ENCODE measurements at regions not wholly inside any gene's neighbourhood (a gene's known extent, or its start where the extent isn't known, plus 50 kb on each side); places are given as distances from the start of the nearest gene placed in this dataset.

GRCh38 chr20:40307997-40308396 lies 381.0 kb downstream of the MAFB start:
- ATAC-seq (no peak), DNase-seq (no peak)
- CTCF ChIA-PET: no interaction called here
- H3K4me3 Mint-ChIP-seq: no peak overlapping the region
- no peak overlapping the region for H3K27ac Mint-ChIP-seq
- intact Hi-C loops (cut with micrococcal nuclease): no loop called here
- POLR2A ChIA-PET: no interaction called here
- no peaks in the 10 kb centered on the region for H3K36me3 Mint-ChIP-seq (ENCODE audit: low read depth)
- TF ChIP-seq CTCF (IDR thresholded peaks at IDR 0.05): no peak
- no peaks in the 10 kb centered on the region for H3K4me1 Mint-ChIP-seq (ENCODE audit: low read depth)
- H3K9me3 Mint-ChIP-seq: no peaks in the 10 kb centered on the region
- H3K27me3 Mint-ChIP-seq: peaks cover 3% of the 10 kb centered on the region

- H3K27ac Mint-ChIP-seq: no peak overlapping the region
- TF ChIP-seq CTCF (IDR thresholded peaks at IDR 0.05): no peak
- ATAC-seq (no peak), DNase-seq (no peak)
- intact Hi-C loops (cut with micrococcal nuclease): no loop called here
- no peaks in the 10 kb centered on the region for H3K4me1 Mint-ChIP-seq (ENCODE audit: low read depth)
- ChIA-PET CTCF (no interaction called here), POLR2A (no interaction called here)
- H3K36me3 Mint-ChIP-seq (ENCODE audit: low read depth): no peaks in the 10 kb centered on the region
- peaks cover under 1% of the 10 kb centered on the region for H3K27me3 Mint-ChIP-seq
- no peak overlapping the region for H3K4me3 Mint-ChIP-seq
- H3K9me3 Mint-ChIP-seq: no peaks in the 10 kb centered on the region
Observed at GRCh38 chr20:40307268-40307667, 381.8 kb downstream of the MAFB start.

GRCh38 chr20:40305303-40305702 lies 383.7 kb downstream of the MAFB start:
- ChIA-PET POLR2A (no interaction called here), CTCF (no interaction called here)
- Mint-ChIP-seq H3K9me3 (no peaks in the 10 kb centered on the region), H3K4me3 (no peak overlapping the region), H3K4me1 (ENCODE audit: low read depth) (no peaks in the 10 kb centered on the region), H3K27me3 (peaks cover 2% of the 10 kb centered on the region), H3K36me3 (ENCODE audit: low read depth) (no peaks in the 10 kb centered on the region), H3K27ac (no peak overlapping the region)
- TF ChIP-seq CTCF (IDR thresholded peaks at IDR 0.05): no peak
- DNase-seq (no peak), ATAC-seq (no peak)
- intact Hi-C loops (cut with micrococcal nuclease): no loop called here

- H3K4me3 Mint-ChIP-seq: no peak overlapping the region
- CTCF ChIA-PET: no interaction called here
- peaks cover 4% of the 10 kb centered on the region for H3K27me3 Mint-ChIP-seq
- POLR2A ChIA-PET: no interaction called here
- H3K36me3 Mint-ChIP-seq (ENCODE audit: low read depth): no peaks in the 10 kb centered on the region
- H3K27ac Mint-ChIP-seq: no peak overlapping the region
- TF ChIP-seq CTCF (IDR thresholded peaks at IDR 0.05): no peak
- ATAC-seq (no peak), DNase-seq (no peak)
- intact Hi-C loops (cut with micrococcal nuclease): no loop called here
- H3K4me1 Mint-ChIP-seq (ENCODE audit: low read depth): no peaks in the 10 kb centered on the region
- no peaks in the 10 kb centered on the region for H3K9me3 Mint-ChIP-seq
Observed at GRCh38 chr20:40304119-40304613, 384.9 kb downstream of the MAFB start.

- no peaks in the 10 kb centered on the region for H3K4me1 Mint-ChIP-seq (ENCODE audit: low read depth)
- no peak for ATAC-seq
Observed at GRCh38 chr20:40294747-40295146, 394.3 kb downstream of the MAFB start.

More at GRCh38 chr20:40294747-40295146, 394.3 kb downstream of the MAFB start:
- Mint-ChIP-seq H3K36me3 (ENCODE audit: low read depth) (no peaks in the 10 kb centered on the region), H3K4me3 (no peak overlapping the region), H3K27ac (no peak overlapping the region), H3K27me3 (peaks cover 5% of the 10 kb centered on the region), H3K9me3 (no peaks in the 10 kb centered on the region)
- DNase-seq: no peak
- POLR2A ChIA-PET: no interaction called here
- intact Hi-C loops (cut with micrococcal nuclease): no loop called here
- no peak for TF ChIP-seq CTCF (IDR thresholded peaks at IDR 0.05)
- CTCF ChIA-PET: no interaction called here

All from activated CD8-positive, alpha-beta T cell treated with anti-CD3 and anti-CD28 coated beads for 36 hours (primary cell).